ENCODE measurements at regions not wholly inside any gene's neighbourhood (a gene's known extent, or its start where the extent isn't known, plus 50 kb on each side); places are given as distances from the start of the nearest gene placed in this dataset.
A peak's percentile ranks its signal among the peaks of the same experiment; 100 is the strongest.

DNA sequence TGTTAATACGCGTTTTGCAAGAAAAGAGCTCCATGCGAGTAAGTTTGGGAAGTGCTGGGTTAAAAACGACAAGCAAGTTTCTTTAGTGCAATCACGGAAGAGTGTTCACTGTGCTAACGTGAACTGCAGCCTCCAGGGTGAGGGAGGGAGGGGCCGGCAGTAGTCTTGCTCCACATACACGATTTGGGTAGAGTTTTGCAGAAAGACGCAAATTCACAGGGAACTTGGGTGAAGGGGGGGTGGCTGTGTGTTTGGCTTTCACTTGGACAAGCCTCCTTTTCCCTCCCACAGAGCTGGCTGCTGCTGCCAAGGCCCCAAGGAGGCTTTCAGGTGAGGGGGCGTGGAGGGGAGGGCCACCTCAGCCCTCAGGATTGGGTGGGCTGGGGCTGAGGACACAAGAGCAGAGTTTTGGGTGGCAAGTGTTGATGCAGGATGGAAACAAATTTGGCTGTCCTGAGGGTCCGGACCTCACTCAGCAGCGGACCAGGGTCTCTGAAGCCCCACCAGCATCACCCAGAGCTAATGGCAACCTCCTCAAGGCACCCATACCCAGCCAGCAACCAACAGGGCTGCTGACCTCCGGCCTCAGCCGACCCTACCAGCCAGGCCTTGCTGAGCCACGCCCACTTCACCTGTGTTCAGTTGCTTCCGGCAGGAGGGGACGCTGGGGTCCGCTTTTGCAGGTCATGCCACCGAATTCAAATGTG lies 204.5 kb downstream of the ERMARD start:
- TF ChIP-seq GATA2 (IDR thresholded peaks at IDR 0.05; ENCODE audit: low read depth, low read length) (no peak), GATA3 (IDR thresholded peaks at IDR 0.05; ENCODE audit: low read depth, low read length) (no peak)

DNA sequence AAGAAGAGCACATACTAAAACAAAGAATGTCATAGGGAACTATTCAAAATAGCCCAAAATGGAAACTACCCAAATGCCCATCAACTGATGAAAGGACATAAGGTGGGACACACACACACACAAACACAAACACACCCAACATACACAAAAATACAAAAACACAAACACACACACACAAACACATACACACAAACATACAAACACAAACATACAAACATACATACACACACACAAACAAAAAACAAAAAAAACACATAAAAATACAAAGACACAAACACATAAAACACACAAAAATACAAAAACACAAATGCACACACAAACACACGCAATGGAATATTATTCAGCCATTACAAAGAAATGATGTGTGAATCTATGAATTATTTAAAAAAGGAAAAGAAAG lies 203.6 kb downstream of the ERMARD start:
- TF ChIP-seq GATA2 (IDR thresholded peaks at IDR 0.05; ENCODE audit: low read depth, low read length) = no peak
- TF ChIP-seq GATA3 (IDR thresholded peaks at IDR 0.05; ENCODE audit: low read depth, low read length) = no peak

DNA sequence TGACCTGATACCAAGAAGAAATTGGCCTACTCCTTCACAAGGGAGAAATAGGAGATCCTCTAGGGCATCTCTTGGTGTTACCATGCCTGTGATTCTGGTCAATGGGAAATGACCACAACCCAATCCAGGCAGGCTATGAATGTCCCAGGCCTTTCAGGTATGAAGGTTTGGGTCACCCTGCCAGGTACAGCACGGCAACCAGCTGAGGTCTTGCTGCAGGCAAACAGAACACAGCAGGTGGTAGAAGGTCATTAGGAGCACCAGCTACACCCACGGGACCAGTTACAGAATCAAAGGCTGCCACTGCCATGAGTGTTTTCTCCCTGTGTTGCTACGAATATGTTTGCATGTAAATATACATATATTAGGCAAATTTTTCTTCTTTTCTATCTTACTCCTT lies 202.3 kb downstream of the ERMARD start:
- TF ChIP-seq GATA3 (IDR thresholded peaks at IDR 0.05; ENCODE audit: low read depth, low read length) = no peak
- no peak for TF ChIP-seq GATA2 (IDR thresholded peaks at IDR 0.05; ENCODE audit: low read depth, low read length)

DNA sequence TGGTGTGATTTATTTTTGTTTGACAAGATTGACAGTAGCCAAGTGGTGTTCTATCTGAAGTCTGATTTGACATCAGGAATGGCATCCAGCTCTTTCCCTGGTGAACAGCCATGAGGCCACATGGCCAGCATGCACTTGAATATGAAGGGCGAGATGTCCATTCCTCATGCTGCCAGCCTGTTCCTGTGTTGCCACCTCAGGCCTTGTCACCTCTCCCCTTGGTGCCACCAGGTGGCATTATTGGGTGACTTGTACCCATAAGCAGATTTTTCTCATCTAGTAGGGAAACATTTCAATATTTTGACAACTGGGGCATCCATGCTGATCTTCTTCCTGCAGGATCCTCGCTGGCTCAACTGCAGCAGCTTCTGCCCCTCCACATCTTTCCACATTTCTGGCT lies 199.1 kb downstream of the ERMARD start:
- TF ChIP-seq GATA3 (IDR thresholded peaks at IDR 0.05; ENCODE audit: low read depth, low read length) (no peak), GATA2 (IDR thresholded peaks at IDR 0.05; ENCODE audit: low read depth, low read length) (no peak)

DNA sequence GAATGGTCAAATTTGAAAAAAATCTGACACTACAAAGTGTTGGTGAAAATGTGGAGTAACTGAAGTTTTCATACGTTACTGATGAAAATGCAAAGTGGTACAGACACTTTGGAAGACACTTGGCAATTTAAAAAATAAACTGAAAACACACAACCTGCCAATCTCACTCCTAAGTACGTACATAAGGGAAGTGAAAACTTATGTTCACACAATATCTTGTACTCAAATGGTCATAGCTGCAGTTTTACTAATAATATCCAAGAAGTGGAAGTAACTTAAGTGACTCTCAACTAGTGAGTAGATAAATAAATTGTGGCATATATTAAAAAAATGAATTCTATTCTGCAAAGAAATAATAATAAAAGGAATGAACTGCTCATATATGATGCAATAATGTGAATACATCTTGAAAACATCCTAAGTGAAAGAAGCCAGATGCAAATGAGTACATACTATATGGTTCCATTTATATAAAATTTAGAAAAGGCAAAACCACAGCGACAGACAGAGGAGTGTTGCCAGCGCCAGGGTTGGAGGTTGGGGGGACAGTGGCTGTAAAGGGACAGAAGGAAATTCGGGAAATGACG lies 198.2 kb downstream of the ERMARD start:
- no peak for TF ChIP-seq GATA3 (IDR thresholded peaks at IDR 0.05; ENCODE audit: low read depth, low read length)
- TF ChIP-seq GATA2 (IDR thresholded peaks at IDR 0.05; ENCODE audit: low read depth, low read length) = no peak

DNA sequence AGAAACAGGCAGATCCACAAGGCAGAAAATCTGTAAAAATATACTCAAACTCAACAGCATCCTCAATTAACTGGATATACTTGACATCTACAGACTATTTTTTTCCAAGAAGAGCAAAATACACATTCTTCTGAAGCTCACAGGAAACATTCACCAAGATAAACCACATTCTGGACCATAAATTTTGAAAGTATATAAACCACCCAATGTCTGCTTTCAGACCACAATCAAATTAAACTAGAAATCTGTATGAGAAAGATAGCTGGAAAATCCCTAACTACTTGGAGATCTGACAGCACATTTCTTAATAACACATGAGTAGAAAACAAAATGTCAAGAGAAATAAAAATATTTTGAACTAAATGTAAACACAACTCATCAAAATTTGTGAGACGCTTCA lies 195.5 kb downstream of the ERMARD start:
- TF ChIP-seq GATA3 (IDR thresholded peaks at IDR 0.05; ENCODE audit: low read depth, low read length) (no peak), GATA2 (IDR thresholded peaks at IDR 0.05; ENCODE audit: low read depth, low read length) (no peak)

DNA sequence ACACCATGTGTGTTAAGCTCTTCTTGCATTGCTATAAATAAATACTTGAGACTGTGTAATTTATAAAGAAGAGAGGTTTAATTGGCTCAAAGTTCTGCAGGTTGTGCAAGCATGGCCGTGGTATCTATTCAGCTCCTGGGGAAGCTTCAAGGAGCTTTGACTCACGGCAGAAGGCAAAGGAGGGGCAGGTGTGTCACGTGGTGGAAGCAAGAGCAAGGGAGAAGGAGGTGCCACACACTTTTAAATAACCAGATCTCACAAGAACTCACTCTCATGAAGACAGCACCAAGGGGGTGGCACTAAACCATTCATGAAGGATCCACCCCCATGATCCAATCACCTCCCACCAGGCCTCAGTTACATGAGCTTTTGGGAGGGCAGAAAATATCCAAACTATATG lies 193.7 kb downstream of the ERMARD start:
- TF ChIP-seq GATA2 (IDR thresholded peaks at IDR 0.05; ENCODE audit: low read depth, low read length) = no peak
- TF ChIP-seq GATA3 (IDR thresholded peaks at IDR 0.05; ENCODE audit: low read depth, low read length) = no peak

DNA sequence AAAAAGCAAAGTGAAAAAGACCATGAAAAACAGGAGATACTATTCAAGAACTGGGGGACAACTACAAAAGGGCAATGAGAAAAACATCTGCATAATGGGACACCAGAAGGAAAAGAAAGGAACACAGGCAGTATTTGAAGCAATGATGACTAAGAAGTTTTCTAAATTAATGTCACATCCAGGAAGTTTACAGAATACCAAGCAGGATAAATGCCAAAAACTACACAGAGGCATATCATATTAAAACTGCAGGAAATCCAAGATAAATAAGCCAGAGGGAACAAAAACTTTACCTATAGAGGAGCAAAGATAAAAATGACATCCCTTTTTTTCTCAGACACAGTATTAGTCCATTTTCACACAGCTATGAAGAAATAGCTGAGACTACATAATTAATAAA lies 193.0 kb downstream of the ERMARD start:
- TF ChIP-seq GATA3 (IDR thresholded peaks at IDR 0.05; ENCODE audit: low read depth, low read length) (no peak), GATA2 (IDR thresholded peaks at IDR 0.05; ENCODE audit: low read depth, low read length) (no peak)

DNA sequence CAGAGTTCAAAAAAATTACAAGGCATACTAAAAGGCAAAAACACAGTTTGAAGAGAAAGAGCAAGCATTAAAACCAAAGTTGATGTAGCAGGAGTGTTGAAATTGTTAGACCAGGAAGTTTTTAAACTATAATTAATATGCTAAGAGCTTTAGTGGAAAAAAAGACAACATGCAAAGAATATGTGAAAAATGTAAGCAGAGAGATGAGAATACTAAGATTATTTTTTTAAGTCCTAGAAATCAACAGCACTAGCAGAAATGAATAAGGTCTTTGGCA lies 192.6 kb downstream of the ERMARD start:
- TF ChIP-seq GATA2 (IDR thresholded peaks at IDR 0.05; ENCODE audit: low read depth, low read length) (no peak), GATA3 (IDR thresholded peaks at IDR 0.05; ENCODE audit: low read depth, low read length) (no peak)

DNA sequence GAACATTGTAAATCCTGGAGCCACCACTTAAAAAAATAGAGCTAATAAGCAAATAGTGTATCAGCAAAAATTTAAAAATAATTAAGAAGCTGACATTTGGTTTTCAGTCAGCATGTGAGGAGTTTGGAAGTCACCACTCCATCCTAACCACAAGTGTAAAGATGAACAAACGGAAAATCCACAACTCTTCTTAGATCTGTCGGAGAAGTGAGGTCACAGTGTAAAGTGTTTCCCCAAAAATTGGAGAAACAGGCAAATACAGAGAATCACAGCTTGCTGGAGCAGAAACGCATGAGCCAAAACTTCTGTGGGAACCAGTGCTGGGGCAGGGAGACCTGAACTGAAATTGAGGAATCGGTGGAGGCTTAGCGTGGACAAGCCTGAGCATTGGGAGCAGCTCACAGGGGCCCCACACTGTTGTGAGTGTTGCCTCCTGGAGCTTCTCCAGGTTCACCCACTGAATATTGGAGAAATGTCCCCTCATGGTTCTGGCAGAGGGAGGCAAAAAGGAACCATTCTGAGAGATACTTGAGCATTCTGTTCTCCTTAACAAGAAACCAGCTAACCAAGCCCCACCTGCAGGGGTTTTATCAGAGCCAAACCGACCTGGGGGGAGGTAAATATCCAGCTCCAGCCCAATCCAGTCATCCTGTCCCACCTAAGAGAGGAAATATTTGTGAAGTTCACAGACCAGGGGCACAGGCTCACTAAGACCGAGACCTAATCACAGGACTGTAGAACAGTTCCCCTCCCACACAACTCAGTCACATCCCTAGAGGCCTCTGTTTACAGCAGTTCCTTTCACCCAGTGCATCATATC lies 192.0 kb downstream of the ERMARD start:
- TF ChIP-seq GATA3 (IDR thresholded peaks at IDR 0.05; ENCODE audit: low read depth, low read length) = no peak
- no peak for TF ChIP-seq GATA2 (IDR thresholded peaks at IDR 0.05; ENCODE audit: low read depth, low read length)

DNA sequence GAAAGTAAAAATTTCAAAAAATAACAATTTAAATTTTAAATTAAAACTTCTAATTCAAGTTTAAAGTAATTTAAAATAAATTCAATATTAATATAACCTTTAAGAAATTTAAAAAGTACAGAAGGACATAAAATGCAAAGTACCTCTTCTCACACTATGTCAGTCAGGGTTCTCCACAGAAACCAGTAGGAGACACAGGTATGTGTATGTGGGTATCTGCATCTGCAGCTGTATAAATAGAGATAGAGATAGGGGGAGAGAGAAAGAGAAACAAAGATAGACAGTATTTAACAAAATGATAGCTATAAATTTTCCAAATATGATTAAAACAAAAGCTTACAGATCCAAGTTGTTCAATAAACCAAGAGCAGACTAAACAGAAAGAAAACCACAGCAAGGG lies 190.8 kb downstream of the ERMARD start:
- TF ChIP-seq GATA3 (IDR thresholded peaks at IDR 0.05; ENCODE audit: low read depth, low read length) = no peak
- TF ChIP-seq GATA2 (IDR thresholded peaks at IDR 0.05; ENCODE audit: low read depth, low read length) = no peak

DNA sequence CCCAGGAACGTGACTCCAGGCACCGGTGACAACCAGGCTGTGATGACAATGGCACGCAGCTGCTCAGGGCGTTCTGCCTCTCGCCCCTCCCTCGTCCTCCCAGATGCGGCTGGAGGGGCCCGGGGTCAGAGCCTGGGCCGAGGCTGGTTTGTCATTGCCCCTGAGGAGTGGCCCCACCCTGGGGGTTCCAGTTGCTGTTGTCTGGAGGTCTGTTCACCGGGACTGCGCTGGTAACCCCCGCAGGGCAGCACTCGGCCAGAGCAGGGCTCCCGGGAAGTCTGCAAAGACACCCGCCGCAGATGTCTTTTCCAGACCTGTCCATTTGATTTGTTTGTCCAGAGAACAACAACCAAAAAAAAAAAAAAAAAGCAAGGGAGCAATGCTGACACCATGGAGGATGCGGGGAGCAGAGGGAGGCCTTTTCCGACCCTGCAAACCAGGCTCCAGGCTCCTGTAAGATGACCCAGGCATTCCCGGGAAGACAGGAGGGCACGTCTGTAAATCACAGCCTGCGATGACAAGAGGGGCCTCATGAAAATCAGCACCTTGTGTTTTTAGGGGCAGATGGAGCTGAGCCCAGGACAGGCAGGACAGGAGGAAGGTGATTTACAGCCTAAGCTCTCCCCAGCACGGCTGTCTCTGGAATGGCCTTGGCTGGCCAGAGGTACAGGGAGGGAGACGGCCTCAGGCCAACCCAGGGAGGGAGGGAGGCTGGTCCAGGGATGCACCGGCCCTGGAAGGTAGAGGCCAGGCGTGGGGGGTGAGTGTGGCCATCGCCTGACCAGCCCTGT lies 189.3 kb downstream of the ERMARD start:
- TF ChIP-seq GATA2 (IDR thresholded peaks at IDR 0.05; ENCODE audit: low read depth, low read length) = peak; percentile 13; the same call in 1 of the 2 replicates
- no peak for TF ChIP-seq GATA3 (IDR thresholded peaks at IDR 0.05; ENCODE audit: low read depth, low read length)

DNA sequence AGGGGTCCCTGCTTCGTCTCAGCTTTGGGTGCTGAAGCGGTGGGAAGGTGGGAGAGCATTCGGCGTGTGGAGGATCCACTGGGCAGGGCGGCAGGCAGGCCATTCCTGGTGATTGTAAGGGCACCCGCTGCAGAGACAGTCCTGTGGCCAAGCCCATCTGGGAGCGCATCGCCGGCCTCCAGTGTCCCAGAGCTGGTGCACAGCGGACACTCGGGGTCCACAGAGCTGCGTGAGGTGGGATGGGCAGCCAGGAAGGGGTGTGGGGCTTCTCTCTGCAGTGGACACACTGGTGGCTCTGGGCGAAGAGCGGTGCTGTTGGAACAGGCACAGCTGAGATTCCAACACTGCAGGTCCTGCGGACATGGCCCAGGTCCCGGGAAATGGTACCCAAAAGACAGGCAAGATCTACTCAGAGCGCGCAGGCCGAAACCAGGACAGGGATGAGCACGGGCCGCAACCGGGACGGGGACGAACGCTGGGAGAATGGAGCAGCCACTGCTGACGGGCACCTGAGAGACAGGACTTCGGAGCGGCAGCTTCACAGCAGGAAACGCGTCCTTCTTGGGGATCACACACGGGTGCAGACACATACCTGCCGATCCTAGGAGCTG lies 188.2 kb downstream of the ERMARD start:
- TF ChIP-seq GATA2 (IDR thresholded peaks at IDR 0.05; ENCODE audit: low read depth, low read length) (no peak), GATA3 (IDR thresholded peaks at IDR 0.05; ENCODE audit: low read depth, low read length) (no peak)

DNA sequence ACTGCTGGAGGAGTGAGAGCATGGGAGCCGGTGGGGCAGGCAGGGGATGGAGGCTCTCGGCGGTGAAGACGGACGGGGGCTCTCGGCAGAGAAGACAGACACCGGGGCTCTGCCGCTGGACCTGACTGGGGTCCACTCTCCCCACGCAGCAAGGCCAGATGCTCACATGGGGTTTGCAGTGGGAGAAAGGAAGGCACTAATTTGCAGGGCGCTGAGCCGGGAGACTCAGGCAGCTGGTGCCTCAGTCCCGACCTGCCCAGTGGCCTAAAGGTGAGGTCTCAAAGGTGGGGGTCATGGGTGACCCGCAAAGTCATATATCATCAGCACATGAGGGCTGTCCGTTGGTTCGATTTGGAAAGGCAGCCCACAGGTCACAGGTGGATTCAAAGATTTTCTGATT lies 187.3 kb downstream of the ERMARD start:
- no peak for TF ChIP-seq GATA3 (IDR thresholded peaks at IDR 0.05; ENCODE audit: low read depth, low read length)
- TF ChIP-seq GATA2 (IDR thresholded peaks at IDR 0.05; ENCODE audit: low read depth, low read length) = no peak
